ENCODE measurements at regions not wholly inside any gene's neighbourhood (a gene's known extent, or its start where the extent isn't known, plus 50 kb on each side); places are given as distances from the start of the nearest gene placed in this dataset.

DNA sequence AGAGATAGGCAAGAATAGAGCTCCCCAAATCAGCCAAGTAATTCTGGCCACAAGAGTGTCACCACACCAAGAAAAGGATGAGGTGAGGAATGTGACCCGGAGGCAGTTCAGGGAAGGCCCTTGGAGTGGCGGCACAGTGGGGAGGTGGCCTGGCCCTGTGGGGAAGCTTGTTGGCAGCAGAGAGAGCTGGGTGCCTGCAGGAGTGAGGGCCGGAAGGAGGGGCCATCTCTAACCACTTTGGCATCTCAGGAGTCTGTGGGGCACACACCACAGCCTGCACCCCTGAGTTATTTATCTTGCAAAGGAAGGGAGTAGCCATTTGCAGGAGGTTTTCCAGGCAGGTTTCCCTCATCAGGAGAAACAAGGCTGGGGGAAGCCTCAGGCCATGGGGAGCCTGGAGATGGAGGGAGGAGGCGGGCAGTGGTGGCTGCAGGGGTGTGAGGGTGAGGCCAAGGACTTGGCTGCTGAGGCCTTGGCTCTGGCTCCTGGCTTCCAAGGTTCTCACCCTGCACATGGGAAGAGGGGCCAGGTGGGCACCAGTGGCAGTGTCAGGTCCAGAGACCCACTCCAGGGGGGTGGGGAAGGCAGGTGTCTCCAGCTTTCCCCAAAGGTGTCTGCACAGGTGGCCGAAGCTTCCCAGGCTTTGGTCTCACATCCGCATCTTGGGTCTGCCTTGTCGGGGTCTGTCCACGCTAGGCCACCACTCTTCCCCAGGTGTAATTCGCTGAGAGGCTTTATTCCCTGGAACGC, 370.2 kb downstream of the CTTN start:
- Mint-ChIP-seq H3K27ac (no peak overlapping the region), H3K4me1 (no peaks in the 10 kb centered on the region), H3K27me3 (peaks cover 16 to 22% of the 10 kb centered on the region in 2 donors), H3K4me3 (no peak overlapping the region), H3K36me3 (no peaks in the 10 kb centered on the region), H3K9me3 (peaks cover 14 to 16% of the 10 kb centered on the region in 2 donors)
- DNase-seq = no peak
- ATAC-seq (replicated peaks) = no peak

DNA sequence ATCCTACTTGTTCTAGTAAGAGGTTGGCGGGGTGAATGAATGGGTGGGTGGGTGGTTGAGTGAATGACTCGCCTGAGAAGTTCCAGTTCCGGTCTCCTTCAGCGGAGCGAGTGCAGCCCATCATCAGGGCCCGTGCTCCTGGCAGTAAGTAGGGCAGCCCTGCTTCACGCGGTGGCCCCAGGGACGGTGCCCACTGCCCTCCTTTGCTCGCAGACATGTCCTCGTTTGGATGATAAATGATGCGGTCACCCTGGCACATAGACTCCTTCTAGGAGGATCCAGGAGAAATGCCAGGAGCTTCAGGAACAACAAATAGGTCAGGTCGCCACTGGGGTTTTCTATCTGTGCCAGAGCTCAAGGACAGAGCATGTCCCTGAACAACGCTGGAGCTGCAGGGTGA, 370.8 kb downstream of the CTTN start:
- Mint-ChIP-seq H3K4me3 (no peak overlapping the region), H3K9me3 (peaks cover 18 to 19% of the 10 kb centered on the region in 2 donors), H3K4me1 (no peaks in the 10 kb centered on the region), H3K36me3 (no peaks in the 10 kb centered on the region), H3K27me3 (peaks cover 16 to 22% of the 10 kb centered on the region in 2 donors), H3K27ac (no peak overlapping the region)
- DNase-seq (no peak), ATAC-seq (replicated peaks) (no peak)

DNA sequence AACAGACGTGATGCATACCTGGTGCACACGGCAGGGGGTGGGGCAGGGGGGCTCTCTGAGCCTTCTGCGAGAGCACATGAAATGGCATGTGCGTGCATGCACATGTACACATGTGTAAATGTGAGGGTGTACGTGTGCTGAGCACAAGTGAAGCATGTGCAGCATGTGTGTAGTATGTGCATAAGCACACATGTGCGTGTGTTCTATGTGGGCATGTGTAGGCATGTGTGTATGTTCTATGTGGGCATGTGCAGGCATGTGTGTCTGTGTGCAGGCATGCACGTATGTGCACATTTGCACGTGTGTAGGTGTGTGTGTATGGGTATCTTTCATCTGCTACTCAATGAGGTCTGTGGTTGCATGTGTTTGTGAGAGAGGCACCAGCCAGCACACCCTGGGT, 371.2 kb downstream of the CTTN start:
- H3K9me3 Mint-ChIP-seq = peaks cover 16 to 18% of the 10 kb centered on the region in 2 donors
- H3K27me3 Mint-ChIP-seq = peaks cover 12 to 21% of the 10 kb centered on the region in 2 donors
- no peak overlapping the region for H3K27ac Mint-ChIP-seq
- no peaks in the 10 kb centered on the region for H3K36me3 Mint-ChIP-seq
- DNase-seq (no peak), ATAC-seq (replicated peaks) (no peak)
- no peak overlapping the region for H3K4me3 Mint-ChIP-seq
- H3K4me1 Mint-ChIP-seq = no peaks in the 10 kb centered on the region

DNA sequence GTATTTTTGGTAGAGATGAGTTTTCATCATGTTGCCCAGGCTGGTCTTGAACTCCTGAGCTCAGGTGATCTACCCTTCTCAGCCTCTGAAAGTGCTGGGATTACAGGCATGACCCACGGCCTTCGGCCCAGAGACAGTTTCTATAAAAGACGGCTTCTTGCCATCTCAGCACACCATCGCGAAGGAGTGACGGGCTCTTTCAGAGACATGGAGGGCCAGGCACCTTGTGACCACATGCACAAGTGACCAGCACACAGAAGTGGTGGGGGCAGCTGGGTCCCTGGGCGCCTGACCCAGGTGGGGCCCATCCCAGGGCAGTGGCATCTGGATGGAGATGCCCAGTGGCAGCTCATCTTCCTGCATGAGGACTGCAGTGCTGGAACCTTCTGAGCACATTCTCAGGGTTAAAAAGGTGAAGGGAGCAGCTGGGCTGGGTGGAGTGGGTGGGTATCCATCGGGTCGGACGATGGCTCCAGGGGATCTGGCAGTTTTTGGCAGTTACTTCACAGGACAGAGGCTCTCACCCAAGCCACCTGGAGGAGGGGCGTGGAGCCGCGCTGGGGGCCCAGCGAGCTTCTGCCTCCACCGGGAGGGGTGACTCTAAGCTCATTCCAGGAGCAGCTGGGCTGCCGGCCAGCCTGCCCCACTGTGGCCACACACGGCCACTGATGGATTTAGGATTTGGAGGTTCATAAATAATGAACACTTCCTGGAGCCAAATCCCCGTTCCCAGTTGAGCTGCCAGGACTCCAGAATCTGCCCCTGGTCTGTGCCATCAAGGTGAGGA, 373.0 kb downstream of the CTTN start:
- no peak for ATAC-seq (replicated peaks)
- Mint-ChIP-seq H3K4me3 (no peak overlapping the region), H3K9me3 (peaks cover 6 to 10% of the 10 kb centered on the region in 2 donors), H3K27ac (no peak overlapping the region), H3K4me1 (no peaks in the 10 kb centered on the region), H3K27me3 (peaks cover 7 to 11% of the 10 kb centered on the region in 2 donors), H3K36me3 (no peaks in the 10 kb centered on the region)
- no peak for DNase-seq

DNA sequence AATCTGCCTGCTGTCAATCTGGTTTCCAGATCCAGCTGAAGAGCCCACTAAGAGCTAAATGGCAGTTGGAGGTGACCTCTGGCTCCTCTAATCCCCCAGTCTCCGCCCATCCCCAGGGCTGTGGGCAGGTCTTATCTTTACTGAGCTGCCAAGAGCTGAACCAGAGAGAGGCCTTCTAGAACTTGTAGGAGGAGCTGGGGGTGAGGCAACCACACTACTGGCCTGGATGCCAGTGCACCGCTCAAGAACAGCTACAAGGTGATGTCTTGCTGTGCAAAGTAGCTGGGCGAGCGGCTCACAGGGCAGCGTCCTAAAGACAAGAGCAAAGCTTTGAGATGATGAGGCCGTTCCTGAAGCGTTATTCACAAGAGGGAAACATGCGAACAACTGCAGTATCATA, 374.6 kb downstream of the CTTN start:
- ATAC-seq (replicated peaks) (no peak), DNase-seq (no peak)
- peaks cover 6% of the 10 kb centered on the region in 2 donors for H3K27me3 Mint-ChIP-seq
- H3K4me1 Mint-ChIP-seq = no peaks in the 10 kb centered on the region
- H3K4me3 Mint-ChIP-seq = no peak overlapping the region
- no peak overlapping the region for H3K27ac Mint-ChIP-seq
- peaks cover 12 to 13% of the 10 kb centered on the region in 2 donors for H3K9me3 Mint-ChIP-seq
- no peaks in the 10 kb centered on the region for H3K36me3 Mint-ChIP-seq

DNA sequence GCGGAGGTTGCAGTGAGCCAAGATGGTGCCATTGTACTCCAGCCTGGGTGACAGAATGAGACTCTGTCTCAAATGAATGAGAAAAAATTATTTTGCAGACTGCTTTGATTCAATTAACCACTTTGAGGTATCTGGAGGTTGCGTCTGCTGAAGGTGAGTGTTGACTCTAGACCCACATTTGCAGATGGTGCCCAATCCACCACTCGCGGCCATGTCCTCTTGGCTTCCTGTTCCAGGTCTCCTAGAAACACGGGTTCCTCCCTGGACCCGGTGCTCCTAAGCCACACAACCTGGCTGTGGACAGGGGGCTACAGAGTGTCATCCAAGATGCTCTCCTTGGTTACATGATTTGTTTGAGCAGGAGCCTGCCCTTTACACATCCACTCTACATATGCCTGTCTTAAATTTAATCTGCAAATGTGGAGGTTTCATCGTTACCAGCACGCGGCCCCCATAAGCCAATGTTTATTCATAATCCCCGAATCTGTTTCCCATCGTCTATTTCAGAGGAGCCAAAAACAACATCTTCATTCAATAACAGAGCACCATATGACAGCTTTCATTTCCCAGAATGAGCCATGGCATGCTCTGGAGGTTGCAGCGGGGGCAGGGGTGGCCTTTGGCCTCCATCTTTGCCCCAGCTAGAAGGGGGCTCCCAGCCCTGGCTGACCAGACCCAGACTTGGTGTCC, 377.2 kb downstream of the CTTN start:
- ATAC-seq (replicated peaks) = no peak
- no peak overlapping the region for H3K27ac Mint-ChIP-seq
- H3K9me3 Mint-ChIP-seq = peaks cover 12 to 13% of the 10 kb centered on the region in 2 donors
- no peaks in the 10 kb centered on the region for H3K4me1 Mint-ChIP-seq
- DNase-seq = no peak
- no peaks in the 10 kb centered on the region for H3K36me3 Mint-ChIP-seq
- peaks cover 6% of the 10 kb centered on the region in 2 donors for H3K27me3 Mint-ChIP-seq
- no peak overlapping the region for H3K4me3 Mint-ChIP-seq

DNA sequence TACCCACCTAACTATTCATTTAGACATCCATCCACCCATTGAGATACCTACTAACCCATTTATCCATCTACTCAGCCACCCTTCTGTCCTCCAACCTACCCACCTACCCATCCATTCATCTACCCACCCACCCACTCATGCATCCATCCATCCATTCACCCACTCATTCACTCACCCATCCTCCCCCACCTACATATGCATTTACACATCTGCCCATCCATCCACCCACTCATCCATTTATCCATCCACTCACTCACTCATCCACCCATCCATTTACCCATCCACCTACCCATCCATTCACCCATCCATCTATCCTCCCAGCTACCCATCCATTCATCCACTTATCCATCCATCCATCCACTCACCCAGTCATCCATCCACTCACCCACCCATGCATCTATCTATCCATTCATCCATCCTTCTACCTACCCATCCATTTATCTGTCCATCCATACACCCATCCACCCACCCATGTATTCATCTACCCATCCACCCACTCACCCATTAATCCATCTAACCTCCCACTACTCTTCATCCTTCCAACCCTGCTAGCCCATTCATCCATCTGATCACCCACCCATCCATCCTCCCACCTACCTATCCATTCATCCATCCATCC, 378.7 kb downstream of the CTTN start:
- Mint-ChIP-seq H3K36me3 (no peaks in the 10 kb centered on the region), H3K4me3 (no peak overlapping the region), H3K27ac (no peak overlapping the region), H3K4me1 (no peaks in the 10 kb centered on the region), H3K27me3 (peaks cover 6% of the 10 kb centered on the region in 2 donors), H3K9me3 (peaks cover 12 to 13% of the 10 kb centered on the region in 2 donors)
- ATAC-seq (replicated peaks) (no peak), DNase-seq (no peak)

DNA sequence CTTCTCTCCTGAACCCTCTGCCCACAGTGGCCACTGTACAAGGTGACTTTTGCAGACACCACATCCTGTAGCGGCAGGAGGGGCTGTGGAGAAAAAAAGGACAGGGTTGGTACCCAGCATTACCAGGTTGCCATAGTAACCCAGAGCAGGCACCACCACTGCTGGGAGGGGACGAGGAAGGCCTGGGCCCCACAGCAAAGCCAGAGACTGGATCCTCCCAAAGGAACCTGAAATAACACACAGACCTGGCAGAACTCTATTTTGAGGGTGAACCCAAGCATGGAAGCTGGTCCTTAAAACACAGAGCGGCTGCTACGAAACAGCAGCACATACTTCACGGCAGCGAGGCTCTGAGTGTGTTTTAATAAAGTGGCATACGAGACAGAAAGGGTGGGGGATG, 380.6 kb downstream of the CTTN start:
- H3K9me3 Mint-ChIP-seq = peaks cover 9 to 10% of the 10 kb centered on the region in 2 donors
- H3K4me3 Mint-ChIP-seq = no peak overlapping the region
- ATAC-seq (replicated peaks) (no peak), DNase-seq (no peak)
- H3K36me3 Mint-ChIP-seq = no peaks in the 10 kb centered on the region
- H3K27me3 Mint-ChIP-seq = peaks cover 6 to 11% of the 10 kb centered on the region in 2 donors
- no peaks in the 10 kb centered on the region for H3K4me1 Mint-ChIP-seq
- H3K27ac Mint-ChIP-seq = no peak overlapping the region

DNA sequence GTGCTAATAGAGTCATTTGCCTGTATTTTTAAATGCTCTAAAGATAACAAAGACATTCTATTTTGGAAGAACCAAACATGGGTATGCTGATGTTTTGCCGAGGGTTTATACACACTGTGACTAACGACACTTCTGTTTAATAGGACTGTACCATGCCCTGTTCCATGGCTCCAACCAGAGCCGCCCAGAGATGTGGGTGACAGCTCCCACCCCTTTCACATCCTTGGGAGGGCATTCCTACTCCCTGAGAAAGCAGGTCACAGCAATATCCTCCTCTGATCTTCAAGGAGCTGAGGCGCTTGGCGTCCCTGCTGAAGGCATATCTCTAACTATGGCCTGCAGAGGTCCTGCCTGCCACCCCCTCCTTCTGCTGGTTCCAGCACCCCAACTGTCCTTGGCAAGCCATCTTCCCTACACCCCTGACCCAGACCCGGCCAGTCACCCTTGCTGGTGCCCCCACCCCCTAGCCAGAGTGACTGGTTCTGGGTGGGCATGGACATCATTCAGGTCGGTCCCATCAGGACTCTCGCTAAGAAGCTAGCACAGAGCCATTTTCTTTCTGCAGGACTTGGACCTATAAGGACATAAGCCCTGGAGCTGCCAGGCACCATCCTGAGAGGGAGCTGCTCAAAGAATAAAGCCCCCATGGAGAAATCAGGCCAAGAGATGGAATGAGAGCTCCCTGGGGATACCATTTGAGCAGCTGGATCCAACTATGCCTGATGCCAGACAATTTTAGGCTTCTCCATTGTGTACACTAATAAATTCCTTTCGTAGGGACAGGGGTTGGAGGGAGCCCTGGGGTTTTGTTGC, 381.3 kb downstream of the CTTN start:
- DNase-seq (no peak), ATAC-seq (replicated peaks) (no peak)
- Mint-ChIP-seq H3K36me3 (no peaks in the 10 kb centered on the region), H3K4me1 (no peaks in the 10 kb centered on the region), H3K27me3 (peaks cover 6 to 11% of the 10 kb centered on the region in 2 donors), H3K4me3 (no peak overlapping the region), H3K27ac (no peak overlapping the region), H3K9me3 (peaks cover 7% of the 10 kb centered on the region in 2 donors)

DNA sequence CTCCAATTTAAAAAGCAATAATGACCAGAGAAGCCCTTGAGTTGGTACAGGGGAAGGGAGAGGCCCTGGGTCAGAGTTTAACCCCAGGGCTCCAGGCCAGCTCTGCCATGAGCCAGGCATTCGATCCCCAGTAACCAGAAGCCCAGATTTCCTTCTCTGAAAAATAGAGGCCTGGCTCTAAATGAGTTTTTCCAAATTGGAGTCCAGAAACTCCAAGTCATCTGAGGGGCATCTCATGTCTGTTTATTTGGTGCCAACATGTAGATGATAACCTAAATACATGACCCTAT, 381.9 kb downstream of the CTTN start:
- H3K9me3 Mint-ChIP-seq = peaks cover 7% of the 10 kb centered on the region in 2 donors
- no peak for ATAC-seq (replicated peaks)
- H3K4me3 Mint-ChIP-seq = no peak overlapping the region
- H3K27me3 Mint-ChIP-seq = peaks cover 8 to 11% of the 10 kb centered on the region in 2 donors
- H3K4me1 Mint-ChIP-seq = no peaks in the 10 kb centered on the region
- no peaks in the 10 kb centered on the region for H3K36me3 Mint-ChIP-seq
- no peak for DNase-seq
- H3K27ac Mint-ChIP-seq = no peak overlapping the region

DNA sequence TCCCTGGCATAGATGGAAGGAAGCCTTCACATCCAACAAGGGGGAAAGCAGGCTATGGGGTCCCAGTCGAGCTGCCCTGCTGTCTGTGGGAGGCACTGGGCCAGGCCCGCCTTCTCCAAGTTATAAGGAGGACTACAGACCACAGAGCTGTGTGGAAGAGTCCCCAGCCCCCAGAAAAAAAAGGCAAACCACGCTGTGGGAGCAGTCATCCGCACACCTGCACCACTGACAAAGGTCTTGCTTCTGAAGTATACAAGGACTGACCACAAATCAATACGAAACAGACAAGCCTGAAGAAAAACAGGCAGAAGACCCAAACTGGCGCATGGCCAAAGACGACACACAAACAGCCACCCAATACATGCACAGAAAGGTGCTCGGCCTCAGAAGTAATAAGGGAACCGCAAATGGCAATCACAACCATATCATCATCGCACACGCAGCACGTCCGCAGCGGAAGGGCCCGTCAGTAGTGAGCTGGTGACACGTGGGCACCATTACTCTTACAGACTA, 384.1 kb downstream of the CTTN start:
- H3K9me3 Mint-ChIP-seq = peaks cover 0 to under 1% of the 10 kb centered on the region in 2 donors
- ATAC-seq (replicated peaks) (no peak), DNase-seq (no peak)
- H3K27ac Mint-ChIP-seq = no peak overlapping the region
- no peaks in the 10 kb centered on the region for H3K36me3 Mint-ChIP-seq
- H3K4me1 Mint-ChIP-seq = no peaks in the 10 kb centered on the region
- peaks cover 5 to 7% of the 10 kb centered on the region in 2 donors for H3K27me3 Mint-ChIP-seq
- no peak overlapping the region for H3K4me3 Mint-ChIP-seq

DNA sequence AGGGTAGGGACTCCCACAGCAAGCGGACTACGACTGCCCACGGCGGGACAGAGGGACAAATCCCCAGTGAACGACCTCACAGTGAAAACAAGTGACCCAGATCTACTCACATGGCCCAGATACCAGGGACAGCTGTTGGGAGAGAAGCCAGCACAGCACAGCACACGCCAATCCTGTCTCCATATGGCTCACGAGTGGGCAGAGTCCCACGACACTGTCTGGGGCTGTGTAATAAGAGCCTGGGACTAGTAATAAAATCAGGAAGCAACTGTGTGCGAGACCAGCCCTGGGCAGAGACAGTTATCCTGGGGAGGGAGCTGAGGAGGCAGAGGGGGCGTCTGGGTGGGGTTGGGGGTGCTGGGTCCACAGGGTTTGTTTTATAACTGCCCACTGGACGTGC, 385.0 kb downstream of the CTTN start:
- no peaks in the 10 kb centered on the region for H3K36me3 Mint-ChIP-seq
- no peaks in the 10 kb centered on the region for H3K4me1 Mint-ChIP-seq
- no peak overlapping the region for H3K4me3 Mint-ChIP-seq
- DNase-seq (no peak), ATAC-seq (replicated peaks) (no peak)
- no peaks in the 10 kb centered on the region for H3K9me3 Mint-ChIP-seq
- H3K27me3 Mint-ChIP-seq = peaks cover 5 to 6% of the 10 kb centered on the region in 2 donors
- H3K27ac Mint-ChIP-seq = no peak overlapping the region

DNA sequence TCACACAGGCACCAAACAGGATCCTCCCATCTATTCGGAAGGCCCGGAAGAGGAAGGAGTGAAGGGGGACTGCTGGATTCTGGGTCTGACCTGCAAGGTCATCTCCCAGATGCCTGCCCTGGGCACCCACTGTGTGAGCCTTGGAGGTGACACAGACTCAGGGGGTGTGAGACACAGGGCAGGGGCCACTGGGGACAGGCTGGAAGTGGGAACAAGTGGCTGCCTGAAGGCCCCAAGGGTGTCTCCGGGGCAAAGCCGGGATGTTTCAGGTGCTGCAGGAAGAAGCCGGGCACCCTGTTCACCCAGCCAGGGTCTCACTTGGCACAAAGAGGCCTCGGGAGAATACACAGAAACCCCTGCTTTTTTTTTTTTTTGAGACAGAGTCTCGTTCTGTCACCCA, 385.5 kb downstream of the CTTN start:
- DNase-seq (no peak), ATAC-seq (replicated peaks) (no peak)
- Mint-ChIP-seq H3K4me3 (no peak overlapping the region), H3K4me1 (no peaks in the 10 kb centered on the region), H3K27ac (no peak overlapping the region), H3K9me3 (no peaks in the 10 kb centered on the region), H3K36me3 (no peaks in the 10 kb centered on the region), H3K27me3 (peaks cover 5 to 6% of the 10 kb centered on the region in 2 donors)

Data from stimulated activated naive B cell treated with anti-CD40 and anti-IgM and Interleukin-4, amounts not matched to agents 10 μg/mL and 1 μg/mL and 100 μg/mL, for 72 hours (primary cell).